GM12865 (cell line): ENCODE measurements at regions not wholly inside any gene's neighbourhood (a gene's known extent, or its start where the extent isn't known, plus 50 kb on each side); places are given as distances from the start of the nearest gene placed in this dataset.

ENCODE experiments used
- DNase-seq: peaks from one replicate; pipeline ENCODE4 v3.0.0; 2010; ENCODE audit warnings: low read depth
- H3K4me3 ChIP-seq: 2 replicates; pipeline ENCODE4 v1.5.1; 2011; ENCODE audit warnings: mild to moderate bottlenecking, low read depth, low read length, control low read depth
- TF ChIP-seq, protein P1 (sequence below): IDR thresholded peaks from 2 replicates; pipeline ENCODE4 v1.5.1; 2011; ENCODE audit warnings: low read length, control low read depth, low read depth, inconsistent platforms; ENCODE audit not compliant: insufficient read depth; ENCODE audit errors: missing control alignments

DNA sequence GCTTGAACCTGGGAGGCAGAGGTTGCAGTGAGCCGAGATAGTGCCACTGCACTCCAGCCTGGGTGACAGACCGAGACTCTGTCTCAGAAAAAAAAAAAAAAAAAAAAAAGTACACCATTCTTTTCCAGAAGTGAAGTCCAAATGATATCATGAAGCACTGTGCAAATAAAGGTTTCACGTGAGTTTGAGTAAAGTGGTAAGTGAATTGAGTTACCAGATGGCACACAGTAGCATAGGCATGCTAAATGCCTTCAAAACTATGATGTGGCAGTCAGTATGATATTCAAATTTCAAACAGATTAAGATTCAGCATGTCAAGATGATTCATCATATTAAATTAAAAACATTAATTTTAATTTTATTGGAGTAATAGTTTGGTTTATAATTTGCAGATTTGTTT is 195.2 kb downstream of the TAF11L14 start:
- no peak overlapping the region for H3K4me3 ChIP-seq
- no peak for DNase-seq
- TF ChIP-seq, protein P1, sequence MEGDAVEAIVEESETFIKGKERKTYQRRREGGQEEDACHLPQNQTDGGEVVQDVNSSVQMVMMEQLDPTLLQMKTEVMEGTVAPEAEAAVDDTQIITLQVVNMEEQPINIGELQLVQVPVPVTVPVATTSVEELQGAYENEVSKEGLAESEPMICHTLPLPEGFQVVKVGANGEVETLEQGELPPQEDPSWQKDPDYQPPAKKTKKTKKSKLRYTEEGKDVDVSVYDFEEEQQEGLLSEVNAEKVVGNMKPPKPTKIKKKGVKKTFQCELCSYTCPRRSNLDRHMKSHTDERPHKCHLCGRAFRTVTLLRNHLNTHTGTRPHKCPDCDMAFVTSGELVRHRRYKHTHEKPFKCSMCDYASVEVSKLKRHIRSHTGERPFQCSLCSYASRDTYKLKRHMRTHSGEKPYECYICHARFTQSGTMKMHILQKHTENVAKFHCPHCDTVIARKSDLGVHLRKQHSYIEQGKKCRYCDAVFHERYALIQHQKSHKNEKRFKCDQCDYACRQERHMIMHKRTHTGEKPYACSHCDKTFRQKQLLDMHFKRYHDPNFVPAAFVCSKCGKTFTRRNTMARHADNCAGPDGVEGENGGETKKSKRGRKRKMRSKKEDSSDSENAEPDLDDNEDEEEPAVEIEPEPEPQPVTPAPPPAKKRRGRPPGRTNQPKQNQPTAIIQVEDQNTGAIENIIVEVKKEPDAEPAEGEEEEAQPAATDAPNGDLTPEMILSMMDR, result no peak

DNA sequence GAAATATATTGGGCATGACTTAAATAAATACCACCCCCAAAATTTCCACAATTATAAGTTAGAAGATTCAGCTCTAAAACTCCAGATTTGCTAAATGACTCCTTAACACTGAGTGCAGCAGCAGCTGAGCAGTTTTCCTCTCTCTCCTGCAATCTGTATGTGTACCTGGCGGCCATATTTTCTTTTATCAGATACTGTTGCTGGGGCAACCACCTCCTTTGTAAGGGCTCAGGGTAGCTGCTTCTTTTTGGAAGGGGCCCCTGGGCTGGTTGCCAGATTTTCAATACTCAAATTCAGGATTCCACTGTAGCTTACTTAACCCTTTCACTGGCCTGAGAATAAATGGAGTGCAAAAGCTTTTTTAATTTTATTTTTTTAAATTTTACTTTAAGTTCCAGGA is 197.0 kb downstream of the TAF11L14 start:
- TF ChIP-seq, protein P1, result no peak
- H3K4me3 ChIP-seq, result no peak overlapping the region
- DNase-seq, result no peak

DNA sequence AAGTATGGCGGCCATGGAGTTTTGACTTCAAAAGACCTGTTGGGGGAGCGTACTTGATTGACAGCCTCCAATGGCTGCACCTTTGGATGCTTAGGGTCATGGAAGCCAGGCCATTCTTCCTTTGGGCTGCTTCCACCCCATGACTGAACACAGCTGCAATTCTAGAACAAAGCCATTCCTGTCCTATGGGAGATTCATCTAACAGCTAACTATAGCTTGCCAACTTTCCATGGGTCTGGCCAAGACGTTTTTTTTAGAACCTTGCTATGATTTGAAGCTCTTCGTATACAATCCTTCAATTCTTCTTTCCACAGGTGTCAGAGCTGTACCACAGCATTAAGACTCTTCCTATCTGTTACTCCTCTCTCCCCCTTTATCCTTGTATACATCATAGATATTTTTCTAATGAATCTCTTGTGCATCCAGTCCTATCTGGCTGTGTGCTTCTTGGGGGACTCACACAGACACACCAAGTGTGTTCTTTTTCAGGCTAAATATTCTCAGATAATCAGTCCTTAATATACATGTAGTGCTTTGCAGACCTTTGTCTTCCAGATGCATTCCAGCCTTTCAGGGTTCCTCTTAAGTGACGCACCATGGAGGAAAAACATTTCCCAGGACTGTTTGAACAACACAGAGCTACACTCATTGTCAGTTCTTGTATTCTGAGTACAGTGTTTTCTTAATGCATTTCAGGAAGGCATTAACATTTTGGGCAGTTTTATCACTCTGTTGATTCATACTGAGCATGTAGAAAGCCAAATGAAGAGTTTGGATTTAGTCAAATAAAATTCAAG is 198.9 kb downstream of the TAF11L14 start:
- TF ChIP-seq, protein P1, result no peak
- no peak overlapping the region for H3K4me3 ChIP-seq
- no peak for DNase-seq

DNA sequence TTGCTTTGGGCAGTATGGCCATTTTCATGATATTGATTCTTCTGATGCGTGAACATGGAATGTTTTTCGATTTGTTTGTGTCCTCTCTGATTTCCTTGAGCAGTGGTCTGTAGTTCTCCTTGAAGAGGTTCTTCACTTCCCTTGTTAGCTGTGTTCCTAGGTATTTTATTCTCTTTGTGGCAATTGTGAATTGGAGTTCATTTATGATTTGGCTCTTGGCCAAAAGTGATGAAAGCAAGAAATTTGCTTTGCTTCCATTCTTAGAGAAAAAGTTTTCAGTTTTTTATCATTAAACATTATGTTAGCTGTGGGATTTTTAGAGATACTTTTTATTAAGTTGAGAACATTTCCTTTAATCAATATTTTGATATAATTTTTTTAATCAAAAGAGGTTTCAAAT is 203.5 kb downstream of the TAF11L14 start:
- TF ChIP-seq, protein P1, result no peak
- no peak overlapping the region for H3K4me3 ChIP-seq
- no peak for DNase-seq

DNA sequence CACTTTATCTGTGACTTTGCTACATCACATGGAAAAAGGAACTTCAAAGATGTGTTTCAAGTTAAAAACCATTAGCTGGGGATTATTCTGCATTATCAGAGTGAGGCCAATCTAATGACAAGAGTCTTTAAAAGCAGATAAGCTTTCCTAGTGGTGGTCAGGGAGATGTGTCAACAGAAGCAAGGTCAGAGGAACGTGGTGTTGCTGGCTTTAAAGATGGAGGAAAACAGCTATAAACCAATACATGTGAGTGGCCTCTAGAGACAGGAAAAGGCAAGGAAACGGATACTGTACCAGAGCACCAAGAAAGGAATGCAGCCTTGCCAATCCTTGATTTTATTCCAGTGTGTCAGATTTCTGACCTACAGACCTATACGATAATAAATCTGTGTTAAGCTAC is 204.2 kb downstream of the TAF11L14 start:
- no peak overlapping the region for H3K4me3 ChIP-seq
- no peak for DNase-seq
- TF ChIP-seq, protein P1, result no peak

DNA sequence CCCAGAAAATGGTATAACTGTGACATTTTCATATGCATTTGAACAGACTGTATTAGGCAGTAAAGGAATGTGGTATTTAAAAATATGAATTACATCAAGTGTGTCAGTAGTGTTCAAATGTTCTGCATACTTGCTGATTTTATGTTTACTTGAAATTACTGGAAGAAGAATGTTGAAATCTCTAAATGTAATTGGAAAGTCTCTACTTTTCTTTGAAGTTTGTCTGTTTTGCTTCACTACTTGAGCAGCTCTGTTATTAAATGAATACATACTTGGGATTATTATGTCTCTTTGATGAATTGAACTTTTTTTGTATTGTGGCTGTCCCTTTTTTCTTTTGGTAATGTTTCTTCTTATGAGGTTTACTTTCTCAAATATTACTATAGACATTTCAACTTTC is 205.6 kb downstream of the TAF11L14 start:
- no peak for DNase-seq
- TF ChIP-seq, protein P1, result no peak
- H3K4me3 ChIP-seq, result no peak overlapping the region

DNA sequence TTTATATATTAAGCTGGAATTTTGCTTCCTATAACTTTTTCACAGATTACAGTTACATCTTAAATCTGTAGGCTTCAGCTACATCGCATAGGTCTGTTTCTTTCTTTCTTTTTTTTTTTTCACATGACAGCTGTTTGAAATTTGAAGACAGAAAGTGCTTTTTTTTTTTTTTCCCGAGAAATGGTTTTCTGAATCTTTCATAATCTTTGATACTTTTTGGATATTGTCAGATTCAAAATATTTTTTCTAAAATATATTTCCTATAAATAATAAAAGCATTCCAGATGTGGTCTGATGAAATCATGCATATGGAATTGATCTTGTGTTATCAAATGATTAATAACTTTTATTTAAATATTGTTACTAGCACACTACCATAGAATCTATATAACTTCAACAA is 212.2 kb downstream of the TAF11L14 start:
- DNase-seq, result no peak
- TF ChIP-seq, protein P1, result no peak

More for the DNA sequence above, 212.2 kb downstream of the TAF11L14 start:
- H3K4me3 ChIP-seq, result no peak overlapping the region
